ENCODE measurements at regions not wholly inside any gene's neighbourhood (a gene's known extent, or its start where the extent isn't known, plus 50 kb on each side); places are given as distances from the start of the nearest gene placed in this dataset.
"Not testable (repeated sequence)": the region's sequence is repeated elsewhere in the genome, so short reads cannot be mapped to it uniquely, and the experiment has no call there.

DNA sequence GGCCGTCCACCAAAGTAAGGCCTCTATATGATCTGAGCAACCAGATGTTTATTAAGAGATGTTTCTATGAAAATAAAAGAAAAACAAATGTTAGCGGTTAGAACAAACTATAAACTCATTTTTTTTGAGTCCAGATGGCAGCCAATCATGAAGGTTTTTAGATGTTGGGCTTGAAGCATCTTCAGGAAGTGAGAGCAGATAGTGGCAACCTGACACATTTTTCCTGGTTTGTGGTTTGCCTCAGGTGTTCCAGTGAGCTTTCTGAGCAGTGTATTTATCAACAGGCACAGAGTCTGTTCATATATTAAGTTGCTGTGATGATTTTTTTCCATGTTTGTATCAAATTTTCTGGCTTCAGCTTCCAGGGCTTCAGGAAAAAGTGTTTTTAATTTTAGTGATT lies 1468.0 kb downstream of the KHDRBS2 start:
- TF ChIP-seq, protein P1, sequence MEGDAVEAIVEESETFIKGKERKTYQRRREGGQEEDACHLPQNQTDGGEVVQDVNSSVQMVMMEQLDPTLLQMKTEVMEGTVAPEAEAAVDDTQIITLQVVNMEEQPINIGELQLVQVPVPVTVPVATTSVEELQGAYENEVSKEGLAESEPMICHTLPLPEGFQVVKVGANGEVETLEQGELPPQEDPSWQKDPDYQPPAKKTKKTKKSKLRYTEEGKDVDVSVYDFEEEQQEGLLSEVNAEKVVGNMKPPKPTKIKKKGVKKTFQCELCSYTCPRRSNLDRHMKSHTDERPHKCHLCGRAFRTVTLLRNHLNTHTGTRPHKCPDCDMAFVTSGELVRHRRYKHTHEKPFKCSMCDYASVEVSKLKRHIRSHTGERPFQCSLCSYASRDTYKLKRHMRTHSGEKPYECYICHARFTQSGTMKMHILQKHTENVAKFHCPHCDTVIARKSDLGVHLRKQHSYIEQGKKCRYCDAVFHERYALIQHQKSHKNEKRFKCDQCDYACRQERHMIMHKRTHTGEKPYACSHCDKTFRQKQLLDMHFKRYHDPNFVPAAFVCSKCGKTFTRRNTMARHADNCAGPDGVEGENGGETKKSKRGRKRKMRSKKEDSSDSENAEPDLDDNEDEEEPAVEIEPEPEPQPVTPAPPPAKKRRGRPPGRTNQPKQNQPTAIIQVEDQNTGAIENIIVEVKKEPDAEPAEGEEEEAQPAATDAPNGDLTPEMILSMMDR (IDR thresholded peaks at IDR 0.05): not testable (repeated sequence)
- not testable (repeated sequence) for TF ChIP-seq POLR2A (IDR thresholded peaks at IDR 0.05)
